ENCODE measurements at regions not wholly inside any gene's neighbourhood (a gene's known extent, or its start where the extent isn't known, plus 50 kb on each side); places are given as distances from the start of the nearest gene placed in this dataset.

DNA sequence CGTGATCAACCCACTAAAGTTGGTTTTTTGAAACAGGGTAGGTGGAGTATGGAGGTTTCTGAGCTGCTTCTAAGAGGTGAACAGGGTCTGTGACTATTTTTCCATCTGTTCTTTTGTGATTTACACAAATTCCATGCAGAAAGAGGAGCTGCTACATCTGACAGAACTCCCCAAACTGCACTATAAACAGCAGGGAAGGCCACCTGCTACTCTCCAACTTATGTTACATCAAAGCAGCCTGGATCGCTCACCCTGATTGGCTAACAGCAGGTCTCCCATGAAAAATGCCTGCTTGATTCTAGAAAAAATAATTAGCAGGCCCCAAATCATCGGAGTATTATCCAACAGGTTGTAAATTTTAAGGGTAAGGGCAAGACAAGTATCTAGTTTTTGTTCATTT is 282.9 kb upstream of the FLRT2 start:
- H3K9me3 ChIP-seq (ENCODE audit: low read length) = no peaks in the 10 kb centered on the region
- H3K4me3 ChIP-seq (ENCODE audit: low read length) = no peak overlapping the region
- H3F3A ChIP-seq (ENCODE audit: insufficient read depth, low read length, poor library complexity, severe bottlenecking) = no peaks in the 10 kb centered on the region
- TF ChIP-seq SMC3 (conservative IDR thresholded peaks at IDR 0.05; ENCODE audit: poor library complexity) (no peak), EZH2 (IDR thresholded peaks at IDR 0.05; ENCODE audit: borderline replicate concordance, insufficient read depth, low read length, poor library complexity, severe bottlenecking) (no peak), TAF1 (IDR thresholded peaks at IDR 0.05; ENCODE audit: low read depth) (no peak), MXI1 (conservative IDR thresholded peaks at IDR 0.05; ENCODE audit: poor library complexity, severe bottlenecking) (no peak), POLR2AphosphoS5 (IDR thresholded peaks at IDR 0.05) (no peak), RAD21 (conservative IDR thresholded peaks at IDR 0.05) (no peak), EP300 (conservative IDR thresholded peaks at IDR 0.05; ENCODE audit: poor library complexity, severe bottlenecking) (no peak)
- TF ChIP-seq, protein P1, sequence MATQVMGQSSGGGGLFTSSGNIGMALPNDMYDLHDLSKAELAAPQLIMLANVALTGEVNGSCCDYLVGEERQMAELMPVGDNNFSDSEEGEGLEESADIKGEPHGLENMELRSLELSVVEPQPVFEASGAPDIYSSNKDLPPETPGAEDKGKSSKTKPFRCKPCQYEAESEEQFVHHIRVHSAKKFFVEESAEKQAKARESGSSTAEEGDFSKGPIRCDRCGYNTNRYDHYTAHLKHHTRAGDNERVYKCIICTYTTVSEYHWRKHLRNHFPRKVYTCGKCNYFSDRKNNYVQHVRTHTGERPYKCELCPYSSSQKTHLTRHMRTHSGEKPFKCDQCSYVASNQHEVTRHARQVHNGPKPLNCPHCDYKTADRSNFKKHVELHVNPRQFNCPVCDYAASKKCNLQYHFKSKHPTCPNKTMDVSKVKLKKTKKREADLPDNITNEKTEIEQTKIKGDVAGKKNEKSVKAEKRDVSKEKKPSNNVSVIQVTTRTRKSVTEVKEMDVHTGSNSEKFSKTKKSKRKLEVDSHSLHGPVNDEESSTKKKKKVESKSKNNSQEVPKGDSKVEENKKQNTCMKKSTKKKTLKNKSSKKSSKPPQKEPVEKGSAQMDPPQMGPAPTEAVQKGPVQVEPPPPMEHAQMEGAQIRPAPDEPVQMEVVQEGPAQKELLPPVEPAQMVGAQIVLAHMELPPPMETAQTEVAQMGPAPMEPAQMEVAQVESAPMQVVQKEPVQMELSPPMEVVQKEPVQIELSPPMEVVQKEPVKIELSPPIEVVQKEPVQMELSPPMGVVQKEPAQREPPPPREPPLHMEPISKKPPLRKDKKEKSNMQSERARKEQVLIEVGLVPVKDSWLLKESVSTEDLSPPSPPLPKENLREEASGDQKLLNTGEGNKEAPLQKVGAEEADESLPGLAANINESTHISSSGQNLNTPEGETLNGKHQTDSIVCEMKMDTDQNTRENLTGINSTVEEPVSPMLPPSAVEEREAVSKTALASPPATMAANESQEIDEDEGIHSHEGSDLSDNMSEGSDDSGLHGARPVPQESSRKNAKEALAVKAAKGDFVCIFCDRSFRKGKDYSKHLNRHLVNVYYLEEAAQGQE (IDR thresholded peaks at IDR 0.05; ENCODE audit: borderline replicate concordance) = no peak
- TF ChIP-seq, protein P2, sequence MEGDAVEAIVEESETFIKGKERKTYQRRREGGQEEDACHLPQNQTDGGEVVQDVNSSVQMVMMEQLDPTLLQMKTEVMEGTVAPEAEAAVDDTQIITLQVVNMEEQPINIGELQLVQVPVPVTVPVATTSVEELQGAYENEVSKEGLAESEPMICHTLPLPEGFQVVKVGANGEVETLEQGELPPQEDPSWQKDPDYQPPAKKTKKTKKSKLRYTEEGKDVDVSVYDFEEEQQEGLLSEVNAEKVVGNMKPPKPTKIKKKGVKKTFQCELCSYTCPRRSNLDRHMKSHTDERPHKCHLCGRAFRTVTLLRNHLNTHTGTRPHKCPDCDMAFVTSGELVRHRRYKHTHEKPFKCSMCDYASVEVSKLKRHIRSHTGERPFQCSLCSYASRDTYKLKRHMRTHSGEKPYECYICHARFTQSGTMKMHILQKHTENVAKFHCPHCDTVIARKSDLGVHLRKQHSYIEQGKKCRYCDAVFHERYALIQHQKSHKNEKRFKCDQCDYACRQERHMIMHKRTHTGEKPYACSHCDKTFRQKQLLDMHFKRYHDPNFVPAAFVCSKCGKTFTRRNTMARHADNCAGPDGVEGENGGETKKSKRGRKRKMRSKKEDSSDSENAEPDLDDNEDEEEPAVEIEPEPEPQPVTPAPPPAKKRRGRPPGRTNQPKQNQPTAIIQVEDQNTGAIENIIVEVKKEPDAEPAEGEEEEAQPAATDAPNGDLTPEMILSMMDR (IDR thresholded peaks at IDR 0.05; ENCODE audit: poor library complexity, severe bottlenecking) = no peak
- no peaks in the 10 kb centered on the region for H3K36me3 ChIP-seq (ENCODE audit: insufficient read depth, low read length)
- H3K9me2 ChIP-seq (ENCODE audit: insufficient read depth, low read length) = no peaks in the 10 kb centered on the region
- H3K27ac ChIP-seq (ENCODE audit: low read length) = no peak overlapping the region
- no peaks in the 10 kb centered on the region for H3K27me3 ChIP-seq (ENCODE audit: insufficient read depth, low read depth, low read length)
- no peaks in the 10 kb centered on the region for H3K79me2 ChIP-seq (replicated peaks; ENCODE audit: insufficient read depth, low read length)
- H3K9ac ChIP-seq (ENCODE audit: low read length) = no peak overlapping the region
- no peak overlapping the region for H3K4me2 ChIP-seq (ENCODE audit: low read length)
- no peaks in the 10 kb centered on the region for H4K20me1 ChIP-seq (ENCODE audit: insufficient read depth)
- H2AFZ ChIP-seq (ENCODE audit: low read depth, low read length) = no peak overlapping the region

DNA sequence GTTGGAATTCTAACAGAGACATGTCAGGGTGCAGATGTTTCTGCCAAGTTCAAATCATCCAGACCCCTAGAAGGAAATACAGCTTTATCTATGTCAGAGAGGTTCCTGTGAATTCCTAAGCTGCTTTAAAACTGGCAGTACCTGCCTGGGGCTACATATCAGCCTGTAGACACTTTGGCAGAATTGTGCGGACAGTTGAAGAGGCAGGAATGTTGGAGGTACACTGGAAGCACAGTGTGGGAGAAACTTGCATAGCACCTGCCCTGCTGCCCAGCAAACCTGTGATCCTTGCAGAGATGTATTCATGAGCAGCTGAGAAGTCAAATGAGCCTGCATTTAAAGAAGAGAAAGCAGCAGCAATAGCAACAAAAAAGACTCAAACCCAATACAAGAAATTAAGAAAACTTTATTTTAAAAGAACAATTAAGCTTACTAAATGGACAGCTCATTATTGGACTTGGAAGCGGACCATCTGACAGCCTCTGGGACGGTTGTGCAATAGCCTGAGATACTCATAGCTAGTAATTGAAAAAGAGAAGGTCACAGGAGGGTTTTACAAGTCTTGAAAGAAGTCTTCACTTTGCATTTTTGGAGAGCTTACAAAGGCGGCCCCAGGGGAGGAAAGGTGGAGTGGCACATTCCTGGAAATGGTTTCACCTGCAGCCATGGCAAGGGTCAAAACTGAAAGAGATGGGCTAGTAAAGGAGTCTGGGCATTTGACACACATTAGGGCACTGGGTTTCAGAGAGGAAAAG is 280.9 kb upstream of the FLRT2 start:
- Histone ChIP-seq H3K4me2 (ENCODE audit: low read length) (no peak overlapping the region), H3K27ac (ENCODE audit: low read length) (no peak overlapping the region), H4K20me1 (ENCODE audit: insufficient read depth) (no peaks in the 10 kb centered on the region), H3K36me3 (ENCODE audit: insufficient read depth, low read length) (no peaks in the 10 kb centered on the region), H3F3A (ENCODE audit: insufficient read depth, low read length, poor library complexity, severe bottlenecking) (no peaks in the 10 kb centered on the region), H3K27me3 (ENCODE audit: insufficient read depth, low read depth, low read length) (no peaks in the 10 kb centered on the region), H3K4me3 (ENCODE audit: low read length) (no peak overlapping the region), H2AFZ (ENCODE audit: low read depth, low read length) (no peak overlapping the region), H3K9ac (ENCODE audit: low read length) (no peak overlapping the region), H3K9me2 (ENCODE audit: insufficient read depth, low read length) (no peaks in the 10 kb centered on the region), H3K79me2 (replicated peaks; ENCODE audit: insufficient read depth, low read length) (no peaks in the 10 kb centered on the region), H3K9me3 (ENCODE audit: low read length) (no peaks in the 10 kb centered on the region)
- TF ChIP-seq TAF1 (IDR thresholded peaks at IDR 0.05; ENCODE audit: low read depth) (no peak), EZH2 (IDR thresholded peaks at IDR 0.05; ENCODE audit: borderline replicate concordance, insufficient read depth, low read length, poor library complexity, severe bottlenecking) (no peak), RAD21 (conservative IDR thresholded peaks at IDR 0.05) (no peak), POLR2AphosphoS5 (IDR thresholded peaks at IDR 0.05) (no peak), SMC3 (conservative IDR thresholded peaks at IDR 0.05; ENCODE audit: poor library complexity) (no peak), MXI1 (conservative IDR thresholded peaks at IDR 0.05; ENCODE audit: poor library complexity, severe bottlenecking) (no peak), EP300 (conservative IDR thresholded peaks at IDR 0.05; ENCODE audit: poor library complexity, severe bottlenecking) (no peak)
- TF ChIP-seq, protein P1 (IDR thresholded peaks at IDR 0.05; ENCODE audit: borderline replicate concordance) = no peak
- TF ChIP-seq, protein P2 (IDR thresholded peaks at IDR 0.05; ENCODE audit: poor library complexity, severe bottlenecking) = no peak
